H1 (cell line): ENCODE measurements at regions not wholly inside any gene's neighbourhood (a gene's known extent, or its start where the extent isn't known, plus 50 kb on each side); places are given as distances from the start of the nearest gene placed in this dataset.
A peak's percentile ranks its signal among the peaks of the same experiment; 100 is the strongest.

ENCODE experiments used
- CTCF ChIA-PET: fragments of 300-600 bp; sonication (Branson Sonifier 250); formaldehyde crosslinking; loops from one replicate; lab custom pipeline; 2021; ENCODE audit not compliant: partially characterized antibody; lab: Charles Lee
- POLR2A ChIA-PET: fragments of 300-600 bp; sonication (Branson Sonifier 250); formaldehyde crosslinking; loops from one replicate; lab custom pipeline; 2021; ENCODE audit warnings: inconsistent platforms; ENCODE audit not compliant: partially characterized antibody; lab: Charles Lee
- DNase-seq, 2 experiments: peaks; one replicate each; pipeline versions ENCODE4 v3.0.0 to v3.0.0-alpha.2; 2010 to 2022; ENCODE audit warnings: low spot score in 2 of 2, low read depth in 1 of 2, mixed read lengths in 1 of 2
- FAIRE-seq: peaks from 2 replicates; lab custom pipeline; 2011; peaks lifted over from hg19 to GRCh38; lab: Jason Lieb, UNC
- H2AFZ ChIP-seq: 2 replicates; pipeline ENCODE4 v1.8.1; 2012; ENCODE audit warnings: low read length, inconsistent platforms
- H2AK5ac ChIP-seq: 2 replicates; pipeline ENCODE4 v1.6.1; 2013; ENCODE audit warnings: low read depth, low read length
- H2BK120ac ChIP-seq: replicated peaks from 2 replicates; pipeline ENCODE3; 2013; ENCODE audit warnings: low read depth, low read length, inconsistent platforms
- H2BK12ac ChIP-seq: 2 replicates; pipeline ENCODE4 v1.6.1; 2013; ENCODE audit warnings: low read depth, low read length
- H2BK15ac ChIP-seq: 2 replicates; pipeline ENCODE4 v1.6.1; 2013; ENCODE audit warnings: low read length
- H2BK20ac ChIP-seq: 2 replicates; pipeline ENCODE4 v1.6.1; 2013; ENCODE audit warnings: low read length
- H2BK5ac ChIP-seq: 2 replicates; pipeline ENCODE4 v1.6.1; 2013; ENCODE audit warnings: low read depth, low read length
- H3K14ac ChIP-seq: 2 replicates; pipeline ENCODE4 v1.6.1; 2013; ENCODE audit warnings: inconsistent platforms; ENCODE audit not compliant: insufficient read length
- H3K18ac ChIP-seq: 2 replicates; pipeline ENCODE4 v1.6.1; 2013; ENCODE audit warnings: low read length; ENCODE audit errors: extremely low read depth
- H3K23ac ChIP-seq: 2 replicates; pipeline ENCODE4 v1.6.1; 2013; ENCODE audit warnings: inconsistent platforms; ENCODE audit not compliant: insufficient read length
- H3K23me2 ChIP-seq: 2 replicates; pipeline ENCODE4 v1.6.1; 2013; ENCODE audit warnings: low read depth, low read length
- H3K27ac ChIP-seq: 2 replicates; pipeline ENCODE4 v1.6.1; 2011; ENCODE audit warnings: low read depth, low read length, inconsistent platforms
- H3K27me3 ChIP-seq, 4 experiments: replicated peaks in 1 of 4; 1 replicate in 1 of 4; 2 replicates in 3 of 4; pipeline versions ENCODE4 v1.6.1 to v1.8.1; 2011 to 2013; ENCODE audit warnings: low read length in 3 of 4, mild to moderate bottlenecking in 3 of 4, inconsistent platforms in 2 of 4, mixed read lengths in 2 of 4, moderate library complexity in 1 of 4; ENCODE audit not compliant: control insufficient read depth in 3 of 4, insufficient read depth in 3 of 4; ENCODE audit errors: extremely low read depth in 1 of 4
- H3K36me3 ChIP-seq, 4 experiments: 2 replicates each; pipeline versions ENCODE4 v1.6.1 to v1.8.1; 2011 to 2013; ENCODE audit warnings: mild to moderate bottlenecking in 4 of 4, low read length in 3 of 4, moderate library complexity in 2 of 4, control low read depth in 1 of 4, inconsistent platforms in 1 of 4; ENCODE audit not compliant: insufficient read depth in 4 of 4, control insufficient read depth in 2 of 4
- H3K4ac ChIP-seq: replicated peaks from 2 replicates; pipeline ENCODE3; 2013; ENCODE audit warnings: low read length, low read depth, mixed read lengths, inconsistent platforms; ENCODE audit not compliant: insufficient read length
- H3K4me1 ChIP-seq, 4 experiments: replicated peaks in 1 of 4; 1 replicate in 1 of 4; 2 replicates in 3 of 4; pipeline versions ENCODE4 v1.6.1 to v1.8.1; 2011 to 2013; ENCODE audit warnings: low read length in 3 of 4, inconsistent platforms in 2 of 4, mixed read lengths in 1 of 4; ENCODE audit not compliant: insufficient read depth in 4 of 4, control insufficient read depth in 3 of 4
- H3K4me2 ChIP-seq, 2 experiments: 2 replicates each; pipeline versions ENCODE4 v1.6.1 to v1.8.1; 2011 to 2013; ENCODE audit warnings: low read depth in 2 of 2, low read length in 2 of 2, control low read depth in 1 of 2, inconsistent platforms in 1 of 2, mild to moderate bottlenecking in 1 of 2; ENCODE audit not compliant: insufficient read depth in 1 of 2
- H3K4me3 ChIP-seq, 4 experiments: fragments of 200-600, 300-600 bp in 1 of 4; sonication (generic), shearing (Covaris generic), sonication (Bioruptor Twin) in 1 of 4; 2 replicates each; pipeline versions ENCODE4 v1.5.1 to v1.8.1; 2011 to 2016; ENCODE audit warnings: low read length in 4 of 4, low read depth in 3 of 4, control low read depth in 2 of 4, inconsistent platforms in 2 of 4, mild to moderate bottlenecking in 2 of 4, mixed read lengths in 1 of 4, moderate library complexity in 1 of 4; ENCODE audit not compliant: insufficient read depth in 2 of 4; ENCODE audit errors: extremely low read depth in 1 of 4
- H3K56ac ChIP-seq: replicated peaks from 2 replicates; pipeline ENCODE3; 2013; ENCODE audit warnings: low read depth, mild to moderate bottlenecking, mixed read lengths, low read length, inconsistent platforms; ENCODE audit not compliant: insufficient read length
- H3K79me1 ChIP-seq: 2 replicates; pipeline ENCODE4 v1.6.1; 2013; ENCODE audit warnings: low read depth, low read length, control low read depth
- H3K79me2 ChIP-seq, 2 experiments: 2 replicates each; pipeline versions ENCODE4 v1.6.1 to v1.8.1; 2012 to 2013; ENCODE audit warnings: low read length in 2 of 2, mild to moderate bottlenecking in 2 of 2, inconsistent platforms in 1 of 2; ENCODE audit not compliant: insufficient read depth in 2 of 2, control insufficient read depth in 1 of 2
- H3K9ac ChIP-seq, 4 experiments: replicated peaks in 1 of 4; 1 replicate in 1 of 4; 2 replicates in 3 of 4; pipeline versions ENCODE4 v1.6.1 to v1.8.1; 2011 to 2013; ENCODE audit warnings: low read depth in 3 of 4, low read length in 3 of 4, control low read depth in 2 of 4, mild to moderate bottlenecking in 2 of 4, moderate library complexity in 2 of 4, inconsistent platforms in 1 of 4; ENCODE audit errors: extremely low read depth in 1 of 4
- H3K9me3 ChIP-seq, 2 experiments: 2 replicates each; pipeline versions ENCODE4 v1.6.1 to v1.8.1; 2012 to 2013; ENCODE audit warnings: mild to moderate bottlenecking in 2 of 2, moderate library complexity in 2 of 2, control low read depth in 1 of 2, inconsistent platforms in 1 of 2, low read depth in 1 of 2, low read length in 1 of 2, mixed read lengths in 1 of 2; ENCODE audit not compliant: insufficient read depth in 2 of 2
- H4K20me1 ChIP-seq, 2 experiments: replicated peaks in 1 of 2; 2 replicates each; pipeline versions ENCODE3 to v1.8.1; 2011 to 2013; ENCODE audit warnings: inconsistent platforms in 2 of 2, low read length in 2 of 2, mild to moderate bottlenecking in 1 of 2; ENCODE audit not compliant: insufficient read depth in 2 of 2, control insufficient read depth in 1 of 2
- H4K5ac ChIP-seq: 2 replicates; pipeline ENCODE4 v1.6.1; 2013; ENCODE audit warnings: low read length, low read depth, mixed read lengths, inconsistent platforms; ENCODE audit not compliant: insufficient read length
- H4K8ac ChIP-seq: 2 replicates; pipeline ENCODE4 v1.8.0; 2013; ENCODE audit warnings: mild to moderate bottlenecking, moderate library complexity, low read length, inconsistent platforms; ENCODE audit not compliant: insufficient read depth; ENCODE audit errors: extremely low read depth
- H4K91ac ChIP-seq: replicated peaks from 2 replicates; pipeline ENCODE3; 2013; ENCODE audit warnings: low read length, mixed read lengths, inconsistent platforms; ENCODE audit not compliant: insufficient read length
- ATF3 ChIP-seq: IDR thresholded peaks from 2 replicates; pipeline ENCODE4 v1.6.1; 2011; ENCODE audit warnings: low read depth, mild to moderate bottlenecking, low read length; ENCODE audit not compliant: insufficient read depth
- CEBPB ChIP-seq: IDR thresholded peaks from 2 replicates; pipeline ENCODE4 v1.6.1; 2012; ENCODE audit warnings: low read depth, low read length
- CHD1 ChIP-seq: IDR thresholded peaks from 2 replicates; pipeline ENCODE4 v1.6.1; 2012; ENCODE audit warnings: low read depth, low read length, improper control_type of control experiment
- CHD2 ChIP-seq: IDR thresholded peaks from 2 replicates; pipeline ENCODE4 v1.6.1; 2012; ENCODE audit warnings: low read length, improper control_type of control experiment
- EP300 ChIP-seq, 2 experiments: IDR thresholded peaks; 1 replicate in 1 of 2; 2 replicates in 1 of 2; pipeline ENCODE4 v1.6.1; 2011 to 2012; ENCODE audit warnings: low read depth in 2 of 2, low read length in 2 of 2, mild to moderate bottlenecking in 2 of 2, borderline replicate concordance in 1 of 2, inconsistent platforms in 1 of 2, moderate library complexity in 1 of 2
- HDAC6 ChIP-seq: IDR thresholded peaks from one replicate; pipeline ENCODE4 v1.7.1; 2012; ENCODE audit warnings: low read depth, mild to moderate bottlenecking, inconsistent platforms, low read length, moderate library complexity
- NRF1 ChIP-seq: IDR thresholded peaks from 2 replicates; pipeline ENCODE4 v1.6.1; 2011; ENCODE audit warnings: mild to moderate bottlenecking, low read depth, low read length, improper control_type of control experiment
- PHF8 ChIP-seq: fragments of 200-600 bp; sonication (generic); conservative IDR thresholded peaks from 2 replicates; pipeline ENCODE4 v1.7.1; 2012; ENCODE audit warnings: low read depth, mild to moderate bottlenecking, inconsistent platforms, low read length, moderate library complexity
- POLR2A ChIP-seq, 2 experiments: IDR thresholded peaks; 1 replicate in 1 of 2; 2 replicates in 1 of 2; pipeline ENCODE4 v1.6.1; 2011; ENCODE audit warnings: low read depth in 2 of 2, low read length in 2 of 2, mild to moderate bottlenecking in 2 of 2; ENCODE audit errors: control extremely low read depth in 1 of 2
- RXRA ChIP-seq: IDR thresholded peaks from 2 replicates; pipeline ENCODE4 v1.6.1; 2011; ENCODE audit warnings: low read depth, mild to moderate bottlenecking, low read length, moderate library complexity; ENCODE audit not compliant: insufficient read depth
- SIX5 ChIP-seq: IDR thresholded peaks from 2 replicates; pipeline ENCODE4 v1.6.1; 2011; ENCODE audit warnings: mild to moderate bottlenecking, low read depth, low read length
- YY1 ChIP-seq: IDR thresholded peaks from 2 replicates; pipeline ENCODE4 v1.6.1; 2011; ENCODE audit warnings: low read depth, mild to moderate bottlenecking, low read length
- WGBS, 2 experiments: shearing (Covaris generic) in 1 of 2; methylation state at CpG; one replicate each; pipeline versions ENCODE4 v1.1.6 to v1.1.7; 2013 to 2015; ENCODE audit warnings: low lambda C conversion rate in 2 of 2, mixed read lengths in 2 of 2, inconsistent platforms in 1 of 2, low coverage in 1 of 2, missing lambda C conversion rate in 1 of 2; ENCODE audit not compliant: insufficient replicate concordance in 2 of 2, insufficient coverage in 1 of 2, insufficient read length in 1 of 2; ENCODE audit errors: extremely low coverage in 1 of 2, missing lambda C conversion rate in 1 of 2; 5-methylcytosine and 5-hydroxymethylcytosine counted together

GRCh38 chr7:117963264-117964197, 90.3 kb upstream of the CTTNBP2 start:
- no peak overlapping the region for H4K91ac ChIP-seq
- 61% methylated on average over 2 of the region's 2 CpGs; no CpG with 5 or more reads in 1 of the 2 experiments for WGBS, 2 experiments
- DNase-seq (no peak), FAIRE-seq (no peak)
- H3K27ac ChIP-seq = no peak overlapping the region
- H3K9me3 ChIP-seq = no peaks in the 10 kb centered on the region
- H2BK120ac ChIP-seq = no peak overlapping the region
- H3K4me1 ChIP-seq = peaks cover 0 to 15% (median 9%) of the 10 kb centered on the region in 4 experiments; a peak in 5 of 7 replicates
- no peak overlapping the region for H3K56ac ChIP-seq
- no peak overlapping the region for H3K23ac ChIP-seq
- no peaks in the 10 kb centered on the region for H3K23me2 ChIP-seq
- H3K4me3 ChIP-seq = no peak overlapping the region
- H3K36me3 ChIP-seq = no peaks in the 10 kb centered on the region
- H3K4ac ChIP-seq = no peak overlapping the region
- no peaks in the 10 kb centered on the region for H3K79me1 ChIP-seq
- H4K20me1 ChIP-seq = no peaks in the 10 kb centered on the region
- no peak overlapping the region for H2AK5ac ChIP-seq
- H2BK20ac ChIP-seq = no peak overlapping the region
- H2AFZ ChIP-seq = no peak overlapping the region; the same call in 1 of the 2 replicates
- H3K14ac ChIP-seq = no peak overlapping the region
- ChIA-PET POLR2A (interaction anchor here (1.2 kb wide), 1 partner anchor 90 kb away, joined by 3 read pairs; no protein-coding TSS in a partner anchor), CTCF (interaction anchor here (0.9 to 1.8 kb wide), 6 partner anchors 12 to 212 kb away, joined by 3 to 7 read pairs (median 3); partner anchors contain the start of gene CTTNBP2)
- H4K8ac ChIP-seq = no peak overlapping the region
- H3K79me2 ChIP-seq = no peaks in the 10 kb centered on the region
- no peaks in the 10 kb centered on the region for H3K27me3 ChIP-seq
- H4K5ac ChIP-seq = no peak overlapping the region
- no peak overlapping the region for H2BK15ac ChIP-seq
- H2BK5ac ChIP-seq = no peak overlapping the region
- no peak overlapping the region for H3K18ac ChIP-seq
- no peak overlapping the region for H3K9ac ChIP-seq
- peak overlapping the region; percentile 24 to 30; a peak in 2 of 4 replicates for H3K4me2 ChIP-seq
- H2BK12ac ChIP-seq = no peak overlapping the region
- TF ChIP-seq RXRA = no peak
- TF ChIP-seq YY1 = no peak
- TF ChIP-seq EP300 (IDR thresholded peaks at IDR 0.05; ENCODE audit: borderline replicate concordance in 1 of 2, low read depth in 2 of 2, low read length in 2 of 2) = no peak
- TF ChIP-seq NRF1 = no peak
- no peak for TF ChIP-seq CEBPB
- no peak for TF ChIP-seq CHD1
- TF ChIP-seq PHF8 = no peak
- TF ChIP-seq ATF3 = no peak
- TF ChIP-seq POLR2A (IDR thresholded peaks at IDR 0.05; ENCODE audit: control extremely low read depth in 1 of 2, low read depth in 2 of 2, low read length in 2 of 2) = no peak
- no peak for TF ChIP-seq SIX5
- no peak for TF ChIP-seq HDAC6
- no peak for TF ChIP-seq CHD2
